ENCODE measurements at regions not wholly inside any gene's neighbourhood (a gene's known extent, or its start where the extent isn't known, plus 50 kb on each side); places are given as distances from the start of the nearest gene placed in this dataset.
"Not testable (repeated sequence)": the region's sequence is repeated elsewhere in the genome, so short reads cannot be mapped to it uniquely, and the experiment has no call there.

DNA sequence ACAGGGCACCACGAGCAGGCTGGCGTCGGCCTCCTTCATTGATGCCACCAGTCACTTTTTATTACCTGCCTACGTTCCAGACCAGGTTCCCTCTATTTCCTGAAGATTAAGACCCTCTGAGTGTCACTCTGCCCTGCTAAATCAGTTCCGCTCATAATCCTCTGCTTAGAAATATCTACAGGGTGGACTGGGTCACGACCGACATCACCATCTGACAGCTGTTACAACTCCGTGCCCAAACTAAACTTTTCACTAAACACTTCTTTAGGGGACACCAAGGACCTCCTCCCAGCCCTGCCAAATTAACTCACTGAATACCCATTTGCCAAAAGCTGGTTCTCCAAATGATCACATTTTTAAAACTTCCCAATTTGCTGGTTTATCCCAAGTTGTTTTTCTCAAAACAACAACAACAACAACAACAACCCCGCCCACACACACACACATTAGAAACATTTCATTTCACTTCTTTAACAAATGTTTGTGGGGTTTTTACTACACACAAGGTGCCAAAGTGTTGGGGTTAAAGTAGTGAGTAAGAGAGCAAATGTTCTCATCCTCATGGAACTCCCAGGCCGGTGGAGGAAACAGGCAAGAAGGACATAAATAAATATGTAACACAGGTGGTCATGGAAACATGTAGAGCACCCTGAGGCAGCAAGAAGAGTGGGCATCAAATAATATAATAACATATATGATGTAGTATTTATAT is 72.0 kb upstream of the PEG3 start:
- H3K9me3 Mint-ChIP-seq (ENCODE audit: unreplicated experiment) = peaks cover 41% of the 10 kb centered on the region
- no peak overlapping the region for H3K4me3 Mint-ChIP-seq (ENCODE audit: unreplicated experiment)

DNA sequence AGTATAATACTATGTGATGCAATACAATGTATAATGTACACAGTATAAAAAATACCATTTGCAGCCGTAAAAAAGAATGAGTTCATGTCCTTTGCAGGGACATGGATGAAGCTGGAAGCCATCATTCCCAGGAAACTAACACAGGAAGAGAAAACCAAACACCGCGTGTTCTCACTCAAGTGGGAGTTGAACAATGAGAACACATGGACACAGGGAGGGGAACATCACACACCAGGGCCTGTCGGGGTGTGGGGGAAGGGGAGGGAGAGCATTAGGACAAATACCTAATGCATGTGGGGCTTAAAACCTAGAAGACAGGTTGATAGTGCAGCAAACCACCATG is 72.6 kb upstream of the PEG3 start:
- not testable (repeated sequence) for H3K4me3 Mint-ChIP-seq (ENCODE audit: unreplicated experiment); DNase-seq (ENCODE audit: extremely low spot score, unreplicated experiment); H3K36me3 Mint-ChIP-seq (ENCODE audit: unreplicated experiment); H3K4me1 Mint-ChIP-seq (ENCODE audit: unreplicated experiment); H3K27ac Mint-ChIP-seq (ENCODE audit: unreplicated experiment); H3K27me3 Mint-ChIP-seq (ENCODE audit: unreplicated experiment)
- H3K9me3 Mint-ChIP-seq (ENCODE audit: unreplicated experiment) = peaks cover 36% of the 10 kb centered on the region

More for the DNA sequence above, 72.0 kb upstream of the PEG3 start:
- Mint-ChIP-seq H3K27ac (ENCODE audit: unreplicated experiment) (no peak overlapping the region), H3K4me1 (ENCODE audit: unreplicated experiment) (no peaks in the 10 kb centered on the region), H3K36me3 (ENCODE audit: unreplicated experiment) (no peaks in the 10 kb centered on the region), H3K27me3 (ENCODE audit: unreplicated experiment) (no peaks in the 10 kb centered on the region)
- TF ChIP-seq, protein P1, sequence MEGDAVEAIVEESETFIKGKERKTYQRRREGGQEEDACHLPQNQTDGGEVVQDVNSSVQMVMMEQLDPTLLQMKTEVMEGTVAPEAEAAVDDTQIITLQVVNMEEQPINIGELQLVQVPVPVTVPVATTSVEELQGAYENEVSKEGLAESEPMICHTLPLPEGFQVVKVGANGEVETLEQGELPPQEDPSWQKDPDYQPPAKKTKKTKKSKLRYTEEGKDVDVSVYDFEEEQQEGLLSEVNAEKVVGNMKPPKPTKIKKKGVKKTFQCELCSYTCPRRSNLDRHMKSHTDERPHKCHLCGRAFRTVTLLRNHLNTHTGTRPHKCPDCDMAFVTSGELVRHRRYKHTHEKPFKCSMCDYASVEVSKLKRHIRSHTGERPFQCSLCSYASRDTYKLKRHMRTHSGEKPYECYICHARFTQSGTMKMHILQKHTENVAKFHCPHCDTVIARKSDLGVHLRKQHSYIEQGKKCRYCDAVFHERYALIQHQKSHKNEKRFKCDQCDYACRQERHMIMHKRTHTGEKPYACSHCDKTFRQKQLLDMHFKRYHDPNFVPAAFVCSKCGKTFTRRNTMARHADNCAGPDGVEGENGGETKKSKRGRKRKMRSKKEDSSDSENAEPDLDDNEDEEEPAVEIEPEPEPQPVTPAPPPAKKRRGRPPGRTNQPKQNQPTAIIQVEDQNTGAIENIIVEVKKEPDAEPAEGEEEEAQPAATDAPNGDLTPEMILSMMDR (IDR thresholded peaks at IDR 0.05) = no peak
- no peak for DNase-seq (ENCODE audit: extremely low spot score, unreplicated experiment)

DNA sequence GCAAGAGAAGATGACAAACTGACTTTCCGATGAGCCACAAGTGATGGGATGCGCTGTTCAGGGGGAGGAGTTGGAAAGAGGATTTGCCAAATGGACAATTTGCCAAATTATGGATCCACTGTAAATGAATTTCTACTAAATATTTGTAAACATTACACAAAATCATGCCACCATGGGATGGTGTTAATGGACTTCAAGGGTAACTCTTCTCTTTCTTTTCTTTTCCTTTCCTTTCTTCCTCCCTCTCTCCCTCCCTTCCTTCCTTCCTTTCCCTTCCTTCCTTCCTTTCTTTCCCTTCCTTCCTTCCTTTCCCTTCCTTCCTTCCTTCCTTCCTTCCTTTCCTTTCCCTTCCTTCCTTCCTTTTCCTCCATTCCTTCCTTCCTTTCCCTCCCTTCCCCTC is 76.0 kb upstream of the PEG3 start:
- no peaks in the 10 kb centered on the region for H3K27me3 Mint-ChIP-seq (ENCODE audit: unreplicated experiment)
- H3K4me1 Mint-ChIP-seq (ENCODE audit: unreplicated experiment) = no peaks in the 10 kb centered on the region
- no peak overlapping the region for H3K27ac Mint-ChIP-seq (ENCODE audit: unreplicated experiment)
- H3K36me3 Mint-ChIP-seq (ENCODE audit: unreplicated experiment) = no peaks in the 10 kb centered on the region
- H3K9me3 Mint-ChIP-seq (ENCODE audit: unreplicated experiment) = peaks cover 36% of the 10 kb centered on the region
- no peak for DNase-seq (ENCODE audit: extremely low spot score, unreplicated experiment)
- TF ChIP-seq, protein P1 (IDR thresholded peaks at IDR 0.05) = no peak
- no peak overlapping the region for H3K4me3 Mint-ChIP-seq (ENCODE audit: unreplicated experiment)

DNA sequence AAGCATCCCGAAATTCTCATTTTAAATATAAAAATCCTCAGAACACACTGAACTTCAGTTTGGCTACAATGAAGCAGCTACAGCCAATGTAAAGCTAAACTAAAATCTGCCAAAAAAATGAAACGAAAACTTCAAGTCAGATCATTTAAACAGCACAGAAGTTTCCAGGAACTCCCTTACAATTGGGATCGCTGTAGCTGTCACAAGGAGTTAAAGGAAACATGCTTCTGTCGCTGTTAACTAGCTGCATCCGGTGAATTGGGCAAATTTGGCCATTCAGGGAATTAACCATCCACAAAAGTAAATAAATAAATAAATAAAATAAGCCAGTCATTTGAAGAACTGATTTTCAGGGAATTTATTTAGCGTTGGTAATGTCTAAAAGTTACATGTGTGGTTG is 77.0 kb upstream of the PEG3 start:
- H3K27ac Mint-ChIP-seq (ENCODE audit: unreplicated experiment) = no peak overlapping the region
- no peak overlapping the region for H3K4me3 Mint-ChIP-seq (ENCODE audit: unreplicated experiment)
- H3K9me3 Mint-ChIP-seq (ENCODE audit: unreplicated experiment) = peaks cover 28% of the 10 kb centered on the region
- no peaks in the 10 kb centered on the region for H3K27me3 Mint-ChIP-seq (ENCODE audit: unreplicated experiment)
- no peaks in the 10 kb centered on the region for H3K36me3 Mint-ChIP-seq (ENCODE audit: unreplicated experiment)
- no peaks in the 10 kb centered on the region for H3K4me1 Mint-ChIP-seq (ENCODE audit: unreplicated experiment)
- TF ChIP-seq, protein P1 (IDR thresholded peaks at IDR 0.05) = no peak
- no peak for DNase-seq (ENCODE audit: extremely low spot score, unreplicated experiment)

DNA sequence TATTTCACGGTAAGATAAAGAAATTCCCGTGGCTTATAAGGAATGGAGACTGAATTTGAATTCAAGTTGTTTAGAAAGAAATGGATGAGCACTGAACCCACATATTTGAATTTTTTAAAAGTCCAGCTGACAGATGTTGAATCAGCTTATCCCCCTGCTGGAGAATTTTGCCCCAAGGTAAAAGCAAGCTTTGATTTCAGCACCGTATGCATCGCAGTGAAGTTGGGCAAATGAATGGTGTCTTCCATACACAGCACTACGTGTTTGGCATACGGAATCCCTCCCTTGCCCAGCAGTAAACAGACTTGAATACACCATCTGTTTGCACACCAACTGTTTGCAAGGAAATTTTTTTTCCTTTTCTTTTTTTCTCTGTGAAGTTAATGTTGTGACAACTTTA is 77.5 kb upstream of the PEG3 start:
- Mint-ChIP-seq H3K4me1 (ENCODE audit: unreplicated experiment) (no peaks in the 10 kb centered on the region), H3K9me3 (ENCODE audit: unreplicated experiment) (peaks cover 26% of the 10 kb centered on the region), H3K36me3 (ENCODE audit: unreplicated experiment) (no peaks in the 10 kb centered on the region), H3K27me3 (ENCODE audit: unreplicated experiment) (no peaks in the 10 kb centered on the region), H3K4me3 (ENCODE audit: unreplicated experiment) (no peak overlapping the region), H3K27ac (ENCODE audit: unreplicated experiment) (no peak overlapping the region)
- TF ChIP-seq, protein P1 (IDR thresholded peaks at IDR 0.05) = no peak
- DNase-seq (ENCODE audit: extremely low spot score, unreplicated experiment) = no peak
